ENCODE measurements at regions not wholly inside any gene's neighbourhood (a gene's known extent, or its start where the extent isn't known, plus 50 kb on each side); places are given as distances from the start of the nearest gene placed in this dataset.
"Not testable (repeated sequence)": the region's sequence is repeated elsewhere in the genome, so short reads cannot be mapped to it uniquely, and the experiment has no call there.

DNA sequence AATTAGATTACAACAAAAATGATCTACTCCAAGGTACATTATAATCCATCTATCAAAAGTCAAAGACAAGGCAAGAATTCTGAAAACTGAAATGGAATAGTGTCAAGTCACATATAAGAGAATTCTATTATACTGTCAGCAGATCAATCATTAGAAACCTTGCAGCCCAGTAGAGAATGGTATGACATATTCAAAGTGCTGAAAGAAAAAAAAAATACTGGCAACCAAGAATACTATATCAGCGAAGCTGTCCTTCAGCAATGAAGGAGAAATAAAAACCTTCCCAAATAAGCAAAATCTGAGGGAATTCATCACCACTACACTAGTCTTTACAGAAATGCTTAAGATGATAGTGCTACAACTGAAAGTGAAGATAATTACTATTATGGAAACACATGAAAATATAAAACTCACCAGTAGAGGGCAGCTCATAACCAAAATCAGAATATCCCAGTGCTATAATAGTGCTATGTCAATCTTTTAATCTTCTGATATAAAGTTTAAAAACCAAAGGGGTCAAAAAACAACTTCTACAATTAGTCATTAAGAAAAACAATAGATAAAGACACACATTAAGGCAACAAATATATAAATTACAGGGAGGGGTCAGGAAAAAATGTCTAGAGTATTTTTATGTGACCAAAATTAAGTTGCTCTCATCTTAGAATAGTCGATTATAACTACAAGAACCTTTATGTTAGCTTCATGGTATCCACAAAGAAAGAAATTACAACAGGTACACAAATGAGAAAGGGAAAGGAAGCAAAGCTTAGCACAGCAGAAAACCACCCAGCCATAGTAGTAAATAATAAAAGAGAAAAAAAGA lies 190.7 kb upstream of the CNTN6 start:
- Mint-ChIP-seq H3K27me3 (no peaks in the 10 kb centered on the region), H3K4me1 (no peaks in the 10 kb centered on the region), H3K36me3 (peaks cover 0 to 4% of the 10 kb centered on the region in 2 donors), H3K9me3 (peaks cover 4 to 24% (median 11%) of the 10 kb centered on the region in 7 donors), H3K4me3 (no peak overlapping the region), H3K27ac (no peak overlapping the region)
- ATAC-seq (ENCODE audit: low read depth in 2 of 2) = no peak
- no peak for DNase-seq

DNA sequence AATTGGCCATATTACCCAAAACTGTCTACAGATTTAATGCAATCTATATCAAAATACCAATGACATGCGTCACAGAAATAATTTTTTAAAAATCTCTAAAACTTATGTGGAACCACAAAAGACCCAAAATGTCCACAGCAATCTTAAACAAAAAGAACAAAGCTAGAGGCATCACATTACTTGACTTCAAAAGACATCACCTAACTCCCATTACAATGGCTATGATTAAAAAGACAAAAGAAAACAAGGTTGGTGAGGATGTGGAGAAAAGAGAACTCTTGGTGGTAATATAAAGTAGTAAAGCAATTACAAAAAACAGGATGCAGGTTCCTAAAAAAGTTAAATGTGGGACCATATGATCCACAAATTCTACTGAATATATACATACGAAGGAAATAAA lies 187.6 kb upstream of the CNTN6 start:
- Mint-ChIP-seq H3K9me3 (peaks cover 5 to 24% (median 12%) of the 10 kb centered on the region in 7 donors), H3K4me1 (no peaks in the 10 kb centered on the region), H3K36me3 (peaks cover 0 to 4% of the 10 kb centered on the region in 2 donors), H3K27me3 (no peaks in the 10 kb centered on the region), H3K4me3 (no peak overlapping the region), H3K27ac (no peak overlapping the region)
- ATAC-seq (ENCODE audit: low read depth in 2 of 2) (no peak), DNase-seq (no peak)

DNA sequence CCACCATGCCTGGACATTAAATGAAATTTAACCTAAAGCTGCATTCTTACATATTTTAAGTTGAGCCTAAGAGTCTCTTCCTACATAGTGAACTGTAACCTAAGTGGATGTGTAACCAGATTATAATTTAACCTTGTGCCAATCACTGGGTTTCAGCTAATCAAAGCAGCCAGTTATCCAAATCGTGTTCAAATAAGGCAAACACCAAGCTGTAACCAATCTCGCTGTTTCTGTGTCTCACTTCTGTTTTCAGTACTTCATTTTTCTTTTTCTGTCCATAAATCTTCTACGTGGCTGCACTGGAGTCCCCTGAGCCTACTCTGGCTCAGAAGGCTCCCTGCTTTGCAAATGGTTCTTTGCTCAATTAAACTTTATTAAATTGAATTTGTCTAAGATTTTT lies 186.1 kb upstream of the CNTN6 start:
- ATAC-seq (ENCODE audit: low read depth in 2 of 2) (no peak), DNase-seq (no peak)
- no peak overlapping the region for H3K27ac Mint-ChIP-seq
- H3K4me3 Mint-ChIP-seq = no peak overlapping the region
- no peaks in the 10 kb centered on the region for H3K4me1 Mint-ChIP-seq
- H3K9me3 Mint-ChIP-seq = peaks cover 3 to 16% (median 10%) of the 10 kb centered on the region in 7 donors
- H3K27me3 Mint-ChIP-seq = no peaks in the 10 kb centered on the region
- H3K36me3 Mint-ChIP-seq = peaks cover 0 to under 1% of the 10 kb centered on the region in 2 donors

DNA sequence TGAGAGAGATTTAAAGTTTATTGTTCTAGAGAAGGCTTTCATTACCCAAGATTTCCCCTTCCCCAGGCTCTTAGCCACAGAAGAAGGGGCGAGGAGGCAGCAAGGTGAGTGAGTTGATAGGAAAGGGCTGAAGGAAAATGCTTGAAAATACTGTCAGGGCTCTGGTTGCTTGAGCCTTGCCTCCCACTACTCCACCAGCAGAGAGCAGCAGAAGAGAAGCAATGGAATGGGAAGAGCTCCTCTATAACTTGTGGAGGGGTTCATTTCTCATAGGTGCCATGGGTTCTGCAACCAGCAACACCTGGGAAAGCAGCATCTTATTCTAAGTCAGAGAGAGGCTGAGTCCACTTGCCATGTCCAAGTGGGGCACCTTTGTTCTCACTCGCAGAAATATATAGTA lies 184.0 kb upstream of the CNTN6 start:
- H3K27me3 Mint-ChIP-seq = no peaks in the 10 kb centered on the region
- no peak overlapping the region for H3K27ac Mint-ChIP-seq
- H3K4me3 Mint-ChIP-seq = no peak overlapping the region
- peaks cover 2 to 15% (median 5%) of the 10 kb centered on the region in 7 donors for H3K9me3 Mint-ChIP-seq
- H3K36me3 Mint-ChIP-seq = no peaks in the 10 kb centered on the region
- ATAC-seq (ENCODE audit: low read depth in 2 of 2) = no peak
- H3K4me1 Mint-ChIP-seq = no peaks in the 10 kb centered on the region
- no peak for DNase-seq

DNA sequence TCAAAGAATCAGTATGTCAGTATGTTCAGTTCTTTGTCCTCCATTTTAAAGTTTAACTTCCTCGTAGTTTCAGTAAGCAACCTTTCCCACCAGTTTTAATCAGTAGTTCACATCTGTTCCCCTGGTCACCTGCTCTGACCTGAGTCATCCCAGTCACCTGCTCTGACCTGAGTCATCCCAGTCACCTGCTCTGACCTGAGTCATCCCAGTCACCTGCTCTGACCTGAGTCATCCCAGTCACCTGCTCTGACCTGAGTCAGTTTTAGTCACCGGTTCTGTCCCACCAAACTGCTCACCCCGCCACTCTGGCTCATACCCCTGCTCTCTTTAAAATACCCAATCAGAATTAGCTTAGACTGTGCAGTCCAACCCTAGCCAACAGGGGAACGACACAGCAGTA lies 180.1 kb upstream of the CNTN6 start:
- not testable (repeated sequence) for ATAC-seq (ENCODE audit: low read depth in 2 of 2); H3K4me3 Mint-ChIP-seq; H3K27me3 Mint-ChIP-seq; H3K4me1 Mint-ChIP-seq; H3K36me3 Mint-ChIP-seq; DNase-seq
- Mint-ChIP-seq H3K9me3 (peaks cover 0 to 13% (median 5%) of the 10 kb centered on the region in 7 donors), H3K27ac (peak overlapping the region in 2 of 6 donors; percentile 61 to 73)

DNA sequence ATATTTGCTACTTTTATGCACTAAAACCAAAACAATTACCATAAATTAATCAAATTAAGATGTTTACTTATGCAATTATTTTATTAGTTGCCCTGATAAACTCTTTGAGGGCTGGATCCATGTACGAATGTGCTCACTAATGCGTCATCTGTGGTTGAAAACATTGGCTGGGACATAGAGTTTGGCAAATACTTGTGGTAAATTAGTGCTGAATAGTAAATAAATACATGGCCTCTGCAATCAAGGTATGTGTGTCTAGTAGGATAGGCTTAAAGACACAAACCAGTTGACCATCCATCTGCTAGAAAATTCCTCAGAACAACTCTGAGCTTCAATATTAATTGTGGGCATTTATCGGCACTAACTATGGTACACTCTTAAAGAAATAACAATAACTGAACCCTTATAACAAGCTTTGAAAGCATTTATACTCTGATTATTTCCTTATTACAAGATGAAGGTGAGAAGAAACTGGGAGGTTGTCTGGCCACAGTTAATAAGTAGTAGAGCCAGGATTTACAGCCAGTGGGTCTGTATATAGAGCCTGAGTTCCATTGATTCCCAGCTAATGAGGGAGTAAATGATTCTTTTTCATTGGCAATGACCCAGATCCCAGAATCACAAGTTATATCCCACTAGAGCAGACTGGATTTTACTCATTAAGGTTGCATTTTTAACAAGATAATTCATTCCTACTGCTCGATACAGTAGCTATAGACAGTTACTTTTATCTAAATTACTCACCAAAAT lies 169.5 kb upstream of the CNTN6 start:
- H3K9me3 Mint-ChIP-seq = peaks cover 0 to 6% (median 0%) of the 10 kb centered on the region in 7 donors
- DNase-seq (no peak), ATAC-seq (ENCODE audit: low read depth in 2 of 2) (no peak)
- no peak overlapping the region for H3K27ac Mint-ChIP-seq
- H3K27me3 Mint-ChIP-seq = no peaks in the 10 kb centered on the region
- H3K4me1 Mint-ChIP-seq = no peaks in the 10 kb centered on the region
- no peaks in the 10 kb centered on the region for H3K36me3 Mint-ChIP-seq
- H3K4me3 Mint-ChIP-seq = no peak overlapping the region

DNA sequence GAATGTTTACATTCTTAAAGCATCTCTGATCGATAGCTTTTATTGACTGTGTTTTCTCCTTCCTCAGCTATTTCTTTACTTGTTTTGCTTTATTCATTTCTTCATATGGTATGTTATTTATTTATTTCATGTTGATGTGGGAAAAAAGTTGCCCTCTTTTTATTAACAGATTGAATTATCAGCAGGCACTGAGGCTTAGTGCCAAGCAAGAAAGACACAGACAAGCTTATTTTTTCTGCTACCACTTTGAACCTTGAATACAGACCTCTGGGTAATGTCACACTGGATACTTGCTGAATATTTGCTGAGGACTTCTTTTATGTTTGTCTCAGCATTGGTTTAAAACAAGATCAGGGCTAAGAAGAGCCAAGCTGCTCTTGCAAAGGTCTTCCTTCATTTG lies 162.0 kb upstream of the CNTN6 start:
- peaks cover 0 to 20% (median 5%) of the 10 kb centered on the region in 7 donors for H3K9me3 Mint-ChIP-seq
- no peaks in the 10 kb centered on the region for H3K4me1 Mint-ChIP-seq
- ATAC-seq (ENCODE audit: low read depth in 2 of 2) (no peak), DNase-seq (no peak)
- no peak overlapping the region for H3K4me3 Mint-ChIP-seq
- no peak overlapping the region for H3K27ac Mint-ChIP-seq
- H3K36me3 Mint-ChIP-seq = no peaks in the 10 kb centered on the region
- H3K27me3 Mint-ChIP-seq = no peaks in the 10 kb centered on the region

DNA sequence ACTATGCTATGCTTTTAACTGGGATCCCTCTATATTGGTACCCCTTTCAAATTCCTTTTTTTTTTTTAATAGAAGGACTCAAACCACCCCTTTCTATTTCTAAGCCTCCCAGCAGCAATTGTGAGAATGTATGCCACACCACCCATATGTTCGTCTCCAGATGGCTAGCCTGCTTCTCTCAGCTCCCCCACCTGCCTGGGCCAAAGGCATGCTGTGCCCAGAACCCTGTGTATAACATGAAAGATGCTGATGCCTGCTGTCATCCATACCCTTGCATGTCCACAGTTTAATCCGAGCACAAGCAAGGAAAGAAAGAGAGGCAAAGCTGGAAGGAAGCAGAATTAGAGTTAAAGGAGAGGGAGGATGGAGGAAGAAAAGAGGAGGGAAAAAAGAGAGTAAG lies 159.5 kb upstream of the CNTN6 start:
- no peaks in the 10 kb centered on the region for H3K4me1 Mint-ChIP-seq
- H3K4me3 Mint-ChIP-seq = no peak overlapping the region
- peaks cover 0 to 20% (median 5%) of the 10 kb centered on the region in 7 donors for H3K9me3 Mint-ChIP-seq
- ATAC-seq (ENCODE audit: low read depth in 2 of 2) = no peak
- H3K36me3 Mint-ChIP-seq = no peaks in the 10 kb centered on the region
- DNase-seq = no peak
- H3K27ac Mint-ChIP-seq = no peak overlapping the region
- no peaks in the 10 kb centered on the region for H3K27me3 Mint-ChIP-seq

DNA sequence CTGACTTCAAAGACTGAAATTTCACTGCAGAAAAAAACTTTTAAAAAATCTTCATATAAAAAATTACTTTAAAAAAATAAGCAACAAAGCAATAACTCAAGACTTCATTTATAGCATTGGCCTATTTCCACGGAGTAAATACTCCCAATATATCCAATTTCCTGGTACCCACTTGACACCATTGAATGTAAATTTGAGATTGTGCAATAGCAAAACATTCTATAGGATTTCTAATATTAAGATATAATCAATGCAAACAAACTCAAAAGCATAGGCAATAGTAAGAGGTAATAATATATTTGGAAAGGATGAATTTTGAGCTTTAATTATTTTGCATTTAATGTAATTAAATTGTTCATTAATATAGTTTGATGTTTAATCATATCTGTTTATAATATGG lies 148.0 kb upstream of the CNTN6 start:
- Mint-ChIP-seq H3K4me1 (no peaks in the 10 kb centered on the region), H3K27ac (no peak overlapping the region), H3K36me3 (no peaks in the 10 kb centered on the region), H3K4me3 (no peak overlapping the region), H3K9me3 (peaks cover 0 to 11% (median 4%) of the 10 kb centered on the region in 7 donors), H3K27me3 (no peaks in the 10 kb centered on the region)
- DNase-seq = no peak
- ATAC-seq (ENCODE audit: low read depth in 2 of 2) = no peak

DNA sequence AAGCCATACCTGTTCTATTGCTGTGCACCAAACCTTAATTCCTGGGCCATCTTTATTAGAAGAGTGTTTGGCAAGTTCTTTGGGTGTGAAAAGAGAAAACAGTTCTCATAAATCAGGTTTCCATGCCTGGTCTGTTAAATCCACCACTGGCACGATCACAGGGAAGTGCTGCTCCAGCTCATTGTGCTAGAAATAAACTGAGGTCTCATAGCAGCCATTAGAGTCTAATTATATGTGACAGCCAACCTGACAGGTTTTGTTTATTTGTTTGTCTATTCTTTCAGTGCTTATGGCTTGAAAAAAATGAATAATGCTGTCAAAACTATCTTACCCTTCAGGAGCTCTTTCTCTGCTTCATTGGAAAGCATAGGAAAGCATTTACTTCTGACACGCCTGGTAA lies 147.1 kb upstream of the CNTN6 start:
- H3K27ac Mint-ChIP-seq = no peak overlapping the region
- no peak for DNase-seq
- H3K36me3 Mint-ChIP-seq = no peaks in the 10 kb centered on the region
- no peaks in the 10 kb centered on the region for H3K27me3 Mint-ChIP-seq
- H3K4me3 Mint-ChIP-seq = no peak overlapping the region
- no peak for ATAC-seq (ENCODE audit: low read depth in 2 of 2)
- H3K9me3 Mint-ChIP-seq = peaks cover 0 to 5% (median 2%) of the 10 kb centered on the region in 7 donors
- no peaks in the 10 kb centered on the region for H3K4me1 Mint-ChIP-seq

DNA sequence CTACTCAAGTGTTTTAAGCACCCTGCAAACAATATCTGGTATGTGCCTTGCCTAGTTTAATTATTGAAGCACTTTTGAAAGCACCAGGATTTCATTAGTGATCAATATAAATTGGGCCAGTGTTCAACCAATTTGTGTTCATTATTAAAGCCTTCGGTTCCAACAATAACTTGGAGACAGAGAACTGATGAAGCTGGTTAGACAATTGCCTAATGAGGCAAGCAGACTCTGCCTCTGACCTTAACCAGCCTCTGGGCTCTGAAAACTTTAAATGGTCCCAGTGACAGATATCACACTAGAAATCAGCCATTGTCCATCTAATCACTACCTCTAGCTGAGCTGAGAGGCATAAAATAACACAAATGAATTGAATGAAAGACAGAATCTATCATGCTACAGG lies 139.9 kb upstream of the CNTN6 start:
- DNase-seq (no peak), ATAC-seq (ENCODE audit: low read depth in 2 of 2) (no peak)
- H3K4me3 Mint-ChIP-seq = no peak overlapping the region
- peaks cover 0 to 6% (median 0%) of the 10 kb centered on the region in 7 donors for H3K9me3 Mint-ChIP-seq
- no peak overlapping the region for H3K27ac Mint-ChIP-seq
- H3K4me1 Mint-ChIP-seq = no peaks in the 10 kb centered on the region
- no peaks in the 10 kb centered on the region for H3K27me3 Mint-ChIP-seq
- no peaks in the 10 kb centered on the region for H3K36me3 Mint-ChIP-seq

DNA sequence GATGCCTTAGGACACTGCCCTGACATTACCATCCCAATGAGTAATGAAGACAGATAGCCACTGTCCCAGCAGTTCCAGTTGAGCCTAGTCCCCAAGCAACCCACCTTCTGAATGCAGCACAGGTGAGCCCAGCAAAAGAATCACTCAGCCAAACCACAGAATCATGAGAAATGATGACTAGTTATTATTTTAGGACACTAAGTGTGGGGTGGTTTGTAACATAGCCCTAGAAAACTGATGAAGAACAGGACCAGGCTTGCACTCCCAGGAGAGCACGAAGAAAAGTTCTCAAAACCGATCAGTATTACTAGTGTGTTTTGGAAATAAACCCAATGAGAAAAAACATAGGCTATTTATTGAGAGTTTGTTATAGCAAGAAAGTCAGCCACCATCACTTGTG lies 129.6 kb upstream of the CNTN6 start:
- peaks cover 0 to 4% (median 0%) of the 10 kb centered on the region in 3 donors for H3K4me1 Mint-ChIP-seq
- no peak for DNase-seq
- no peaks in the 10 kb centered on the region for H3K36me3 Mint-ChIP-seq
- peaks cover 11 to 20% (median 15%) of the 10 kb centered on the region in 7 donors for H3K9me3 Mint-ChIP-seq
- H3K27ac Mint-ChIP-seq = no peak overlapping the region
- no peaks in the 10 kb centered on the region for H3K27me3 Mint-ChIP-seq
- no peak for ATAC-seq (ENCODE audit: low read depth in 2 of 2)
- H3K4me3 Mint-ChIP-seq = no peak overlapping the region

DNA sequence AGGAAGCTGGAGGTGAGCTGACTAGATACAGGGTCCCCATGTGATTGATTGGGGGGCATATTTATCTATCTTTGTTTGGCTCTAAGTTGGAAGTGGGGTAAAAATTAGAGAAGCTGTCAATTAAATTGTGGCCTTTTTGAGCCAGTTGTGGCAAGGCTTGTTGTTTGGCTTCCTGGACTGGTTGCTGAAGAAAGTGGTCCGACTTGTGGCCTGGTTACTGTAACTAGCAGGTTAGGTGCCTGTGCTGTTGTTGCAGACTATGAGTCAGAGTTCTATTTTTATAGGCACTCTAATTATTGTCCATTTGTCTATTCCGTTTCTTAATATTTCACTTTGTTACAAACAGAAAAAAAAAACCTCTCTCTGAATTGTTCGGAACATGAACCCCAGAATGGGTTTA lies 129.1 kb upstream of the CNTN6 start:
- Mint-ChIP-seq H3K9me3 (peaks cover 11 to 19% (median 16%) of the 10 kb centered on the region in 7 donors), H3K4me3 (no peak overlapping the region), H3K36me3 (no peaks in the 10 kb centered on the region), H3K27ac (no peak overlapping the region), H3K27me3 (no peaks in the 10 kb centered on the region), H3K4me1 (peaks cover 0 to 4% (median 0%) of the 10 kb centered on the region in 3 donors)
- ATAC-seq (ENCODE audit: low read depth in 2 of 2) (no peak), DNase-seq (no peak)

DNA sequence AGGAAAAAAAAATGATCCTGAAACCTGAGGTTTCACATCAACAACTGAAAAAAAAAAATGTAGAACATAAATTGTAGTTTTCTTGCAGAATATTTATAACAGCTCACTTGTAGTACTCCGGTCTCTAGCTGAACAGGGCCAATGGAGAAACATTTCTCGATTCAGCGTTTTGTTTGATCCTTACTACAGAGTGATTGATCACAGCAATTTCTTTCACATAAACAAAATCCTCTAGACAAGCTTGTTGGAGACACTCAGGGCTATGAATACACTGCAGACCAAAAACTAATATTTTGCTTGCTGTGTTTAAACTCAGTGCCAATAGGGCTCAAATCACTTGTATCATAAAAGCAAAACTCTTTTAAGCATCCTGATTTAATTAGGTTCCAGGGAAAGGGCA lies 127.0 kb upstream of the CNTN6 start:
- Mint-ChIP-seq H3K36me3 (no peaks in the 10 kb centered on the region), H3K27ac (no peak overlapping the region), H3K4me3 (no peak overlapping the region), H3K27me3 (no peaks in the 10 kb centered on the region), H3K9me3 (peaks cover 8 to 21% (median 13%) of the 10 kb centered on the region in 7 donors), H3K4me1 (peaks cover 0 to 4% (median 0%) of the 10 kb centered on the region in 3 donors)
- ATAC-seq (ENCODE audit: low read depth in 2 of 2) (no peak), DNase-seq (no peak)

Data from naive B cell (primary cell).